ENCODE measurements at regions not wholly inside any gene's neighbourhood (a gene's known extent, or its start where the extent isn't known, plus 50 kb on each side); places are given as distances from the start of the nearest gene placed in this dataset.
"Not testable (repeated sequence)": the region's sequence is repeated elsewhere in the genome, so short reads cannot be mapped to it uniquely, and the experiment has no call there.

DNA sequence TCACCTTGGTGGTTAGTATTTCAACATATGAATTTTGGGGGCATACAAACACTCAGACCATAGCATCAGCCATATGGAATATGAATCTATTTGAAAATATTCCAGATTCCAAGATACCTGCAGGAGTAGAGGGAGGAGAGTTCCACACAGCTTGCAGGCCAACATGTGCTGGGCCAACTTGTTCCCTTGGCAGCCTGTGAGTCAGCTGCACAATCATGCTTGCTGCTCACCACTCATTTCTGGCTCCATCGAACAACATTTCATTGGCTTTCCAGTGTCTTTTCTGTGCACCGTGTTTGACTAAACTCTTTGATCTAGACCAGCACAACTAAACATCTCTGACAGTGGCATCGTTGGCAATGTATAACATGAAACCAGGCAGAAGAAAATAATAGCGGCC lies 282.5 kb upstream of the RASGEF1B start:
- DNase-seq = no peak

DNA sequence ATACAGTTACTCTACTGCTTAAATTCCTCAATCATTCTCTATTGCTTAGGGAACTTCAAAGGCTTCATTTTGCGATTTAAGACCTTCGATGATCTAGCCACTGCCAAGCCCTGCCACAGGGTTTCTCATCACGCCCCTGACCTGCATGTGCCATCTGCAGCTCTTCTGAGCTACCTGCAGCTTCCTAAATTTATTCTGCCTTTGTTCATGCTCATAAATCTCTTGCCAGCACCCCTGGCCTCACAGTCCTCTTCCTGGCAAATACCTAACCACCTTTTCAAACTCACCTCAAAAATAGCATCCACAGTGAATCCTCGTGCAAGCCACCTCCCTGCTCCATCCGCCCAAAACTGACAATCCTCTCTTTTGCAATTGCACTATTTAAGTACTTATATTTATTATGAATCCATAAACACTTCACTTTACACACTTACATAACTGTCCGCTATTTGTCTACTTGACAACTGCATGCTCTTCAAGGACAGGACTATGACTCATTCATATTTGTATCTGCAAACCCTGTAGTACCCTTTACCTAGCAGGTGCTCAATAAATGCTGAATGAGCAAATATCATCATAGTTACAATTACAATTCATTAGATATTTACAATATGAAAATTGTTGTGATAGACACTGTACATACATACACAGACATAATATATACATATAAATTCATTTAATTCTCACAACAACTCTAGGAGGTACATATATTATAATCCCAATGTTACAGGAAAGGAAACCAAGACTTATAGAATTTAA lies 280.0 kb upstream of the RASGEF1B start:
- no peak for DNase-seq

DNA sequence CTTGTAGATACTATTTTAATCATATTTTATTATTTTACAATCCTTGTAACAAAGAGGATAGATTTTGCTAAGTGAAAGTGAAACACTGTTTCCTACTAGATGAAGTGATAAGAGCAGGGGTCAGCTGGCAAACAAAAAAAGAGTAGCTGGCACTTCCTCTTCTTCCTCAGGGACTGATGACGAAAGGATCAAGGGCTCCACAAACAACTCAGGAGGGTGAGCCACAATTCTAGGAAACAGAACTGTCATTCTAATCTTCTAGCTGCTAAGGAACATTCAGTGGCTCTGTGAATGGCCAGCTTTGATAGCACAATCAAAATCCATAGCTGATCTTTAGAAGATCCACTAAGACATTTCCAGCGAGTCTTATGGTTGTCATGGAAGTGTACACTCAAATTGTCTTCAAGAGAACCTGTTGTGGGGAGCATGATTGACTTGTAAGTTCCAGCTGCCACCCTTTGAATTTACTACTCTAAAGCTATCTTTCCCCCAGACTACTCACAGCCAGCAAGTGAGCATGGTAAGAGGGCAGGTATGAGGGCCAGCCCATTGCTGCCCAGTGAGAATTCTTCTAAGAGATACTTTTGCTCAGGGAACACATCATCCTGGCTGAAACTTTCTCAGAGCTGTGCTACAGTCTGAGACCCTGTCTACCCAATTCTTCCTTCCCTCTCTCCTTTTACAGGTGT lies 275.7 kb upstream of the RASGEF1B start:
- DNase-seq = no peak

DNA sequence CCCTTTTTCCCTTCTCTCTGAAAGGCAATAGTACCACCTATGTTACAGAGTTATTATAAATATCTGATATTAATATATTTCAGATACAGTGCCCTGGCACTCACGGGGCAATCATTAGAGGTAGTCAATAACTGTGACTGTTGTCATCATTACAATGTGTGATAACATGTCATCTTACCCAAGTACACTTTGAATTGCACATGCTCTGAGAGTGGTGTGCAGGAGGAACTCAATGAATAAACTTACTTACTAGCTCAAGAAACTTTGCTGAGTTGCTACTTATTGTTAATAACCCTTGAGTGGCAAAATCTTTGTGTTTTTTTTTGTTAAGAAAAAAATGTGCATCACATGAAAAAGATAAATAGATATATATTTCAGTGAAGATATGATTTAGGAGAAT lies 275.1 kb upstream of the RASGEF1B start:
- DNase-seq = no peak

DNA sequence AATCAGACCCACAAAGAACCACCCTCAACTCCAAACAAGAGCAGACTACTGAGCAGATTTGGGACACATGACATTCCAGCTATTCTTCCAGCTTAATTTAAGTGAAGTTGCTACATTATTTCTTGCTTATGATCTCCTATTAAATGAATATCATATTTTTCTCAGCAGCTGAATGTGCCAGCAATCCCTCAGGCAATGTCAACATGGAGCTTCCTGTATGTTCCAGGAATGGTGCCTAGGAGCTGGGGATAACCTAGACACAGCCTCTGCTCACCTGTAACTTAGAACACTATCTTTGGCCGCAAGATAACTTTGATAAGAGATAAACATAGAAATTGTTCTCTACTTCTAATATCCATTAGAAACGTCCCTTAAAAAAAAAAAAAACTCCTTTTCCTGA lies 274.4 kb upstream of the RASGEF1B start:
- DNase-seq = no peak

DNA sequence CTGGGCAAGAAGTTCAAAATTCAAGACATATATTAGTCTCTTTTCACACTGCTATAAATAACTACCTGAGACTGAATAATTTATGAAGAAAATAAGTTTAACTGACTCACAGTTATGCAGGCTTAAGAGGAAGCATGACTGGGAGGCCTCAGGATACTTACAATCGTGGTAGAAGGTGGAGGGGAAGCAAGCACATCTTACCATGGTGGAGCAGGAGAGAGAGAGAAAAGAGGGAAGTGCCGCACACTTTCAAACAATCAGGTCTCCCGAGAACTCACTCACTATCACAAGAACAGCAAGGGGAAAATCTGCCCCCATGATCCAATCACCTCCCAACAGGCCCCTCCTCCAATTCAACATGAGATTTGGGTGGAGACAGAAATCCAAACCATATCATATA lies 273.3 kb upstream of the RASGEF1B start:
- no peak for DNase-seq

DNA sequence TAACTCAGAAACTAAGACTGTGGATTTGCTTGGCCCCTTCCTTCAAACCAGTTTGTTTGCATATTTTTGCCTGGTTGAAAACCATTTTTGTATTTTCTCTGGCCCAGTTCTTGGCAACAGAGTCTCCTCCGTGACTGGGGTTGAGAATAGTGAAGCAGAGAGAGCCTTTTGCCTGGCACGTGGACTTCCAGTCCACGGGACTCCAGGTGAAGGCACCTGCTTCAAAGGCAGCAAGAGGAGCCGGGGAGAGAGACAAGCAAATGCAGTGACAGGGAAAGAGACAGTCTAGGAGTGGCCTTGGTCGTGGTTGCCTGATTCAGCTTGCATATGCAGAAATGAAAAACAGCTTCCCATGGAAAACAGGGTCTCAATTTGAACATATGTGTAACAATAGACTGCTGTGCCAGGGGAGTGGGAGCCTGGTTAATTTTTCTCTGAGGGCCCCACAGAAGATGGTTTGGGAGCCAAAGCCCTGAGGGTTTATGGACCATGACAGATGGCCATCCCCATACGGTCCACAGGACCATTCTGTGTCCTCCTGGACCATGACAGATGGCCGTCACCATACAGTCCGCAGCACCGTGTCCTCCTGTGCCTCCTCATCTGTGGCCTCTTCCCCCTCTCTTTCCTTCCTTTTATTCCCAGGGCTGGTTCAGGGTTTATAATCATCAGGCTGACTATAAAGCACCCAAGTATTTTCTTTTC lies 272.2 kb upstream of the RASGEF1B start:
- DNase-seq = no peak

DNA sequence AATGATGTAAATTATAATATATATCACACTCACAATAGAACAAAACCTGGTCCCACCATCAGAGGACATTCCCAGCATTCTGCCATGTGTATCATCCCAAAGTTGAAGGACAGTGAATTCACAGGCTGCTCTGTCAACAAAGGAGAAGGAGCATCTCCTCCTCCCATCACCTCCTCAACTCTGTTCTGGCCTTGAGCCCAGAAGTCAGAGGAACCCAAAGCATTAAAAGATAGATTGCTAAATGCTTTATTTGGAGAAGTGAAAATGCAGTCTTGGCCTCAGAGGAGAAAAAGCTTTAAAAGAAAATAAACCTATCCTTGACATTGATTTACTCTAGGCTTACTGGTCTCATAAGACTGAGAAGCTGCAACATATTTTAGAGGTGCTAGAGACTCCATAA lies 268.8 kb upstream of the RASGEF1B start:
- DNase-seq = no peak

DNA sequence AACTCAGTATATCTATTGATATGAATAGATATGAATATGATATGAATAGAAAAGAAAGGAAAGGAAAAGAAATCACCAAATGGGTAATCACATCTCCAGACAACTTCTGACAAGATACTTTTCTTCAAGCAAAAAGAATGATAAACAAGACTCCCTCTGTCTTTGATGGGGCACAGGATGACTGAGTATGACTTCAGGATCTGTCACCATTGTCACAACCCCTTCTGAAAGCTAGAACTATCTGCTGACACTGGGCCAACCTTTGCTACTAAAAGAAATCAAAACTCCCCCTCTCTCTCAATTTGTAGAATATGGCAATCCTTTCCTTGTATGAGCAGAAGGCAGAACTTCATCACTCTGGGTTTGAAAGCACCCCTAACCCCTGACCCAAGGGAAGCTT lies 267.2 kb upstream of the RASGEF1B start:
- DNase-seq = no peak

DNA sequence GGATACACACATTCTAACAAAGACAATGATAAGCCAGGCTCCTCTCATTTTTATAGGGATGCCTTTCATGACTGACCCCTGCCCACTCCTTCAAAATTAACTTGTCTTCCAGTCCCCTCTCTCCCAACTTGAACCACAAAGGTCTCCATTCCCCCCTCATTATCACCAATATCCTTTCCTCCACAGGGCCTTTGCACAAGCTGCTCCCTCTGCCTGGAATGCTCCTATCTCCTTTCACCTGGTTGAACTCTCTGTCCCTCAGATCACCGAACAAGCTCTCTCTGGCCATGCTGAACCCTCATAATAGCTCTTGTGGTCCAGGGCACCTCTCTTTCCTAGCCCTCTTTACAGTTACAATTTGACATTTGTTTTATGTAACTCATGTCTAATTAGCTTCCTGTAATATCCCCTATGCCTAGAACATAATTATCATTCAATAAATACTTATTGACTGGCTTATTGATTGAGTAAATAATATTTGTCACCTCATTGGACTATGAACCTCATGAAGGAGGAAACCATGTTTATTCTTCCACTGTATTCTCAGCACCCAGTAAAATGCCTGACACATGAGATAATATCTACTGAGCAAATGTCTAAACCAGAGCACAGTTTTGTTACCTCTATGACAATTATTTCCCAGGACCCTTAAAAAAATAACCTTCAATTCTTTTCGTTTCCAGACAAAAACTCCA lies 266.3 kb upstream of the RASGEF1B start:
- no peak for DNase-seq

DNA sequence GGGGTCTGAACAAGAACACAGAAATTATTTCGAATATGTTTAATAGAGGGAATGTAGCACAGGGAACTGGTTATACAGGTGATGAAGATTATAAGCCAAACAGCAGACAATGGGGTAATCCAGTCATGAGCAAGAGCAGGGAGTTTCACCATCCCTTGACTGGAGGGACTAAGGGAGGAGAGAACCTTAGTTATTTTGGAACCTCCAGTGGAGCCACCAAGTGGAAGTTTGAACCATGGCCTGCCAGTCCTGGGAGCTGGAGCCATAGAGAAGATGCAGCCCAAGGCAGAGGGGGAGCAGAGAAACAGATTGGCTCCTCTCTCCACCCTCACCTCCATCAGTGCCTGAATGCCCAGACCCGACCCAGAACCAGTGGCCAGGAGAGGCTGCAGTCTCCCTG lies 264.6 kb upstream of the RASGEF1B start:
- no peak for DNase-seq

DNA sequence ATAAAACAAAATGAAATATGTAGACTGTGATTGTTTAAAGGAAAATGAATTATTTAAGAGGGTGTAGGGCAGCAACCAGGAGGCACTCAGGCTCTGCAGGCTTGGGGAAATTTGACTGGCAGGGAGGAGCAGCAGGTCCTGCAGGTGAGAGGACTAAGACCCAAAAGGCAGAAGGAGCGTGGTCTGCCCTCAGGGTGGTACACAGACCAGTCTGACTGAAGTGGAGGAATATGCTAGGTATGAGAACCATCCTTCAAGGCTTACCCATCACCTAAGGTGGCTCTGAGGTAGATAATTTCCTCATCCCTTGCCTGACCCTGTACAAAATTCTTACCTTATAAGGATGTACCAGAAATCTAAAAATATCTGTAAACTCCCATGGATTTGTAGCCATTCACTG lies 261.3 kb upstream of the RASGEF1B start:
- DNase-seq = no peak

DNA sequence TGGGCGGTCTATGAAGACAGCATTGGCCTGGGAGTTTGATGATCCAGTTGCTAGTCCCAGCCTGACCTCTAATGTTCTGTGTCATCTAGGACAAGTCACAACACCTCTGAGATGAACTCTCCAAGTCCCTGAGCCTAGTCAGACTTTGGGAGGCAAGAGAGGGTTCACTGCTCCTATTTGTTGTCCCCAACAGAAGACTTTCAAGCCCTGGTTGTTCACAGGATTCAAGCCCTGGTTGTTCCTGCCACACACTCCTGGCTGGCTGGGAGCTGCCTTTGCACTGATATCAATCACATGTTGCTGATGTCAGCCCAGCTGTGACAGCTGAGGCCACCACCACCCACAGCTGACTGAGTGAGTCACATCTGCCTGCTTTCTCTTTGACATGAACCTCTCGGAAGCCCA lies 253.2 kb upstream of the RASGEF1B start:
- DNase-seq = peak in 1 of 2 experiments; percentile 35

DNA sequence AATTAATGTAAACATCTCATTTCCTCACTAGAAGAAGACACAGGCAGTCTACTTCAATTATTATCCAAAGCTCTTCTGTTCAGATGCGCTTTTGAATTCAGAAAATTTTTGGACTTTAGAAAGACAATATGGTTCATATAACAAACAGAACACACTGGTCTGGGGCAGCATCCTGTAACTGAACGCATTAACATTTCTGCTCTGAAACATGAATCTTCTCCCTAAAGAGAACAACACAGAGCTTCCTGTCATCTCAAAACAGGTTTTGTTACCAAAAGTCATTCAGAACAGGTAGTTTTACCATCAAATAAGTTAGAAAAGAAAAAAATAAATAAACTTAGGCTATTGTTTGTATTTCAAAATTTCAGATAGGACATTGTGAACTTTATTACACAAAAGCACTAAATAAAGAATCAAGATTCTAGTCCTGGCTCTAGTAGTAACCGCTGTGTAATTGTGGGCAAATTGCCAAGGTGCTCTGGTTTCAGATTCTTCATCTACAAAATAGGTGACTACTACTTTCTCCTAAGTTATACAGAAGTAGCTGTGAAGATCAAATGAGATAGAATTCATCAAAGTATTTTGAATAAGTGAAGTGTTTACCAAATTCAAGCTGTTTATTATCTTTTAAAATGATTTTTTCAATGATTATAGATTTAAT lies 252.3 kb upstream of the RASGEF1B start:
- no peak for DNase-seq

DNA sequence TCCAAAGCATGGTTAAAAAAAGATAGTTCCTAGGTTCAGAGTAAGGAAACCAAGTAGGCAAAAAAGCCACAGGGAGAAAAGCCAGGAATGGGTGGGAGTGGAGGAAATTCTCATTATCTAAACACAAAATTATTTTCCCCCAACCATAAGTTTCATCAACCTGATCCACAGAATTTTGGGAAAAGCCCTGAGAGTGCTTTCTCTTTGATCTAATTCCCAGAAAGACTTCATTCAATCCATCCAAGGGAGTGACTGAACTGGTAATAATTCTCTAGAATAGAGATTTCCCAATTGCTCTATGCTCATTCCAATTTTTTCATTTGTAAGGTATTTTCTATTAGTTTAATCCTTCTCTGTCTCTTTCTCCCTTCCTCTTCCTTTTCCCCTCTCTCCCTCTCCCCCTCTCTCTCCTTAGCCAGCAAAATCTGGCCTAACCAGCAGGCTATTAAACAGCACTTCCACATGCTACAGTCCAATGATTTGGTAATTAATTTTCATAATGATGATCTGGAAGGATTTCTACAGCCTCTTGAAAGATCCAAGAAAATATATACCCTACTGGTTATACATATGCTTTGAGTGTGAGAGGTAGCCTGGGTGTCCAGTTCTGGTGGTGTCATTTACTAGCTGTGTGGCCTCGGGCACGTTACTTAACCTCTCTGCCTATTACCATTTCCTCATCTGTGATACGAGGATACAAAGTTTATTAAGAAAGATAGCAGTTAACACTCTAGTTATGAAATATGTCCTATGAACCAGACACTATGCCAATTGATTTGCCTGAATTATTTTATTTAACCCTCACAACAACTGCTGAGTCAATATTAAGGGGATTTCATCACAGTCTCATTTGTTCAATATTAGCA lies 251.5 kb upstream of the RASGEF1B start:
- DNase-seq = no peak

DNA sequence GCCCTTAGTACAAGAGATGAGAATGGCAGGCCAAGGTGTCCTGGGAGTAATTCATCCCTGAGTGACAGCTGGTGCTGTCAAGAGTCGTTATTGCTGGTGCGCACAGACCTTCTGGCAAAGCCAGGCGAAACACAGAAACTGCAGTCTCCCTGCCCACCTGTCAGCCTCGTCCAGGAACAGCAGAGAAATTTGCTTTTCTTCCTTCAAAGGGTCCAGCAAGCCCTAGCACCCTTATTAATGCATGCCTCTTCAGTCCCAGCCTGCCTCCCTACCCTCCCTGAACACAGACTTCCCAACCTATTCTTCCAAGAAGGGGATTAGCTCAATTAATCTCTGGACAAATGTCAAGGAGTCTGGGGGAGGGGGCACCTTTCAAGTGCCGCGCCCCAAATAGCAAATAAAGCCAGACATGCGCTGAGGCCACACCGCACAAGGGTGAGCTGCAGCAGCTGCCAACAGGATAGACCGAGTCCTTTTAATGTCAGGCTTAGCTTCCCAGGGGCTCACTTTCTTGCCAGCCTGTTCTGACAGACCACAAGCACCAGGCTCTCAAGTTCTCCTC lies 250.7 kb upstream of the RASGEF1B start:
- DNase-seq = peak; percentile 57 to 61

DNA sequence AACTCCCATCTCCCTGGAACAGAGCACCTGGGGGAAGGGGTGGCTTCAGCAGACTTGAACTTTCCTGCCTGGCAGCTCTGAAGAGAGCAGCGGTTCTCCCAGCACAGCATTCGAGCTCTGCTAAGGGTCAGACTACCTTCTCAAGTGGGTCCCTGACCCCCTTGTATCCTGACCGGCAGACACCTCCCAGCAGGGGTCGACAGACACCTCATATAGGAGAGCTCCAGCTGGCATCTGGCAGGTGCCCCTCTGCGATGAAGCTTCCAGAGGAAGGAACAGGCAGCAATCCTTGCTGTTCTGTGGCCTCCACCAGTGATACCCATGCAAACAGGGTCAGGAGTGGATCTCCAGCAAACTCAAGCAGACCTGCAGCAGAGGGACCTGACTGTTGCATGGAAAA lies 244.1 kb upstream of the RASGEF1B start:
- no peak for DNase-seq

DNA sequence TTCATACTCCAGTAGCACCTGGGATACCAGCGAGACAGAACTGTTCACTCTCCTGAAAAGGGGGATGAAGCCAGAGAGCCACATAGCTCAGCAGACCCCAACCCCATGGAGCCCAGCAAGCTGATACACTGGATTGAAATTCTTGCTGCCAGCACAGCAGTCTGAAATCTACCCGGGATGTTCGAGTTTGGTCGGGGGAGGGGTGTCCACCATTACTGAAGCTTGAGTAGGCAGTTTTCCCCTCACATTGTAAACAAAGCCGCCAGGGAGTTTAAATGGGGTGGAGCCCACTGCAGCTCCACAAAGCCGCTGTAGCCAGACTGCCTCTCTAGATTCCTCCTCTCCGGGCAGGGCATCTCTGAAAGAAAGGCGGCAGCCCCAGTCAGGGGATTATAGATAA lies 243.7 kb upstream of the RASGEF1B start:
- DNase-seq = not testable (repeated sequence)

DNA sequence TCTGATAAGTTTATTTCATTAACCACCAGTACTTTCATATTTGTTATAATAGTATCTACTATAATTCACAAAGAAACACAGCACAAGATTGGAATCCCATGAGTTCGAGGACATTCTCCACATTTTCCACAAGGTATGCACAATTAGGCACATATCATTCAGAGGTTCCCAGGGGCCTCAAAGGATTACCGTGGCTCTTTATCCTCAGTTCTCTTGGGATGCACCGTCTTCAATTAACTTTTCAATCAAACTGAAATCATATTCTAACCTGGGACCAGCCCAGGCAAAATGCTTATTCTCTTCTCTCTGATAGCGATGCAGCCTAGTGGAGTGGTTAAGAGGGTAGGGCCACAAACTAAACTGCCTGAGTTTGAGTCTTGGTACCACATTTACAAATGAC lies 242.6 kb upstream of the RASGEF1B start:
- DNase-seq = no peak

DNA sequence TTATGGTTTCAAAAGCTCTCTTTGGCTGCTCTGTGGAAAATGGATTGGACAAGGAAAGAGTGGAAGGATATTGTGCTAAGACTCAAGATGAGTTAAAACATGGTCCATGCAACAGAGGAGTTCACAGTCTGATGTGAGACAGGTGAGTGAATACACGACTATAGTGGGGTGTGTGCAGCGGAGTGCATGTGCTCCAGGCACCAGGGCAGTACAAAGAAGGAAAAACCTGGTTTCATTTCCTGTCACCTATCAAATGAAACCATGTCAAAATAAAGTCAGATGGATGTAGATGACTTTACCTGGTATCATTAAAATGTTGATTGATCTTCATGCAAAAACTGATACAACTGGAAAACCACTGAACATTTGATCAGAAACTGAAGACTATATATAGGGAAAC lies 241.0 kb upstream of the RASGEF1B start:
- DNase-seq = no peak

DNA sequence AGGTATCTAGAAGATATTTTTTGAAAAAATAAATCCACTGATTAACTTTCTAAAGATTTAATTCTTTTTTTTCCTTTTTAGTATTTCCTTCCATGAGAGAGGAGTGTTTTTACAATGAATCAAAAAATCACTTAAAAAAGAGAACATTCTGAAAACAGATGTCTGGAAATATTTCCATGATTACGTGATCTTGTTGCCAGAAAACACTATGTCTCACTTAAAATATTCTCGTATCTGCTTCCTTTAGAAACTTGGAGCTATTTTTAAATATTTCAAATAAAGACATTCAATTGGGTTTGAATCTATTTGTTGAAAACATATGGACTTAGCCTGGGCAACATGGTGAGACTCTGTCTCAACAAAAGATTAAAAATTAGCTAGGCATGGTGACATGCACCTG lies 232.8 kb upstream of the RASGEF1B start:
- DNase-seq = no peak

DNA sequence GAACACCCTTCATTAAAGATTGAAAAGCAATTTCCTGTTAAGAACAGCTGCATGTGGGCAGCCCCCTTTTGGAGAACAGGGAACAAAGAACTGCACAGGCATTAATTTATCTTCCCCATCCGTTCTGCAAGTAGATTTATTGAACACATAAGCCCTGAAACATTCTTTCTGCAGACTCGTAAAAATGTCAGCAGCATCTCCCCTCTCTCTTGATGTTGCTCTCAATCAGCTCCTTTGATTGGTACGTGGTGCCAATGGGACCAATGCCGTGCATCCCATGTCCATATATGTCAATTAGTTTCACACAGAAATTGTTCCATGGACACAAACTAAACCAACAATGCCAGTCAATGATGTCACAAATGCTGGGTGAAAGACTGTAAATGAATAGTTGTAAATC lies 228.5 kb upstream of the RASGEF1B start:
- no peak for DNase-seq

All from NCI-H187 (cell line).